ENCODE measurements at regions not wholly inside any gene's neighbourhood (a gene's known extent, or its start where the extent isn't known, plus 50 kb on each side); places are given as distances from the start of the nearest gene placed in this dataset.

- no peak for TF ChIP-seq CTCF (IDR thresholded peaks at IDR 0.05)
- TF ChIP-seq EP300 (IDR thresholded peaks at IDR 0.05), result no peak
- no peak for TF ChIP-seq POLR2A (IDR thresholded peaks at IDR 0.05)
These were observed 165.0 kb downstream of the RAD51AP2 start for GRCh38 chr2:17353263-17353662.
